ENCODE measurements at regions not wholly inside any gene's neighbourhood (a gene's known extent, or its start where the extent isn't known, plus 50 kb on each side); places are given as distances from the start of the nearest gene placed in this dataset.
"Not testable (repeated sequence)": the region's sequence is repeated elsewhere in the genome, so short reads cannot be mapped to it uniquely, and the experiment has no call there.

- H3K4me1 Mint-ChIP-seq (ENCODE audit: low read depth) = no peaks in the 10 kb centered on the region
- no peak for DNase-seq (ENCODE audit: low spot score)
- H3K4me3 Mint-ChIP-seq (ENCODE audit: low read depth) = no peak overlapping the region
- H3K36me3 Mint-ChIP-seq (ENCODE audit: low read depth) = no peaks in the 10 kb centered on the region
- peaks cover 22% of the 10 kb centered on the region for H3K9me3 Mint-ChIP-seq
- no peak overlapping the region for H3K27ac Mint-ChIP-seq
- intact Hi-C loops (cut with micrococcal nuclease) = no loop called here
- no peaks in the 10 kb centered on the region for H3K27me3 Mint-ChIP-seq (ENCODE audit: low read depth)
Measured at GRCh38 chr3:74862476-74862875, 248.0 kb upstream of the CNTN3 start.

DNA sequence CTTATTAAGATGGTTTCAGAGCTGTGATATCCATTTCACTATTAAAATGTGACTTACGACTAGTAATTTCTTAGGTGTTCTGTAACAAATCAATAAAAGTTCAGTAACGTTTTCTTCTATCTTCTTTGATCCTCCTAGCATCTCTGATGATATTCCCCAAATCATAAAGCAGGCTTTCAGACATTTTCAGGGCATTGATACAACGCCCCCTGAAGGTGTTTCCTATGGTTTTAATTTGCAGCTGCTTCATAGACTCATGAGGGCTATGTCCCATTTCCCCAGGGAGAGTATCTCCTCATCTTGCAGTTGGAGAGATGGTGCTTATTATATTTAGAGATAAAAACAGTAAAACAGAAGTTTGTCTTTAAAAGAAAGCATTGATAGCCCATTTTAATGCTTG is 246.8 kb upstream of the CNTN3 start:
- H3K9me3 Mint-ChIP-seq = peaks cover 31% of the 10 kb centered on the region
- H3K27ac Mint-ChIP-seq = no peak overlapping the region
- intact Hi-C loops (cut with micrococcal nuclease) = no loop called here
- H3K27me3 Mint-ChIP-seq (ENCODE audit: low read depth) = no peaks in the 10 kb centered on the region
- no peaks in the 10 kb centered on the region for H3K36me3 Mint-ChIP-seq (ENCODE audit: low read depth)
- H3K4me1 Mint-ChIP-seq (ENCODE audit: low read depth) = no peaks in the 10 kb centered on the region
- H3K4me3 Mint-ChIP-seq (ENCODE audit: low read depth) = no peak overlapping the region
- DNase-seq (ENCODE audit: low spot score) = no peak

- peaks cover 23% of the 10 kb centered on the region for H3K9me3 Mint-ChIP-seq
- H3K27me3 Mint-ChIP-seq (ENCODE audit: low read depth) = no peaks in the 10 kb centered on the region
- DNase-seq (ENCODE audit: low spot score) = no peak
- intact Hi-C loops (cut with micrococcal nuclease) = no loop called here
- H3K27ac Mint-ChIP-seq = no peak overlapping the region
- no peaks in the 10 kb centered on the region for H3K4me1 Mint-ChIP-seq (ENCODE audit: low read depth)
- H3K36me3 Mint-ChIP-seq (ENCODE audit: low read depth) = no peaks in the 10 kb centered on the region
- H3K4me3 Mint-ChIP-seq (ENCODE audit: low read depth) = no peak overlapping the region
Measured at GRCh38 chr3:74858086-74858485, 243.6 kb upstream of the CNTN3 start.

- Mint-ChIP-seq H3K4me3 (ENCODE audit: low read depth) (no peak overlapping the region), H3K9me3 (peaks cover 28% of the 10 kb centered on the region), H3K27ac (no peak overlapping the region), H3K4me1 (ENCODE audit: low read depth) (no peaks in the 10 kb centered on the region), H3K27me3 (ENCODE audit: low read depth) (no peaks in the 10 kb centered on the region), H3K36me3 (ENCODE audit: low read depth) (no peaks in the 10 kb centered on the region)
- DNase-seq (ENCODE audit: low spot score) = no peak
- intact Hi-C loops (cut with micrococcal nuclease) = no loop called here
Measured at GRCh38 chr3:74850381-74850780, 235.9 kb upstream of the CNTN3 start.

GRCh38 chr3:74847093-74847492 is 232.6 kb upstream of the CNTN3 start:
- H3K36me3 Mint-ChIP-seq (ENCODE audit: low read depth) = no peaks in the 10 kb centered on the region
- no peaks in the 10 kb centered on the region for H3K4me1 Mint-ChIP-seq (ENCODE audit: low read depth)
- H3K4me3 Mint-ChIP-seq (ENCODE audit: low read depth) = no peak overlapping the region
- DNase-seq (ENCODE audit: low spot score) = no peak
- no peak overlapping the region for H3K27ac Mint-ChIP-seq
- intact Hi-C loops (cut with micrococcal nuclease) = no loop called here
- H3K9me3 Mint-ChIP-seq = peaks cover 32% of the 10 kb centered on the region
- H3K27me3 Mint-ChIP-seq (ENCODE audit: low read depth) = no peaks in the 10 kb centered on the region

DNA sequence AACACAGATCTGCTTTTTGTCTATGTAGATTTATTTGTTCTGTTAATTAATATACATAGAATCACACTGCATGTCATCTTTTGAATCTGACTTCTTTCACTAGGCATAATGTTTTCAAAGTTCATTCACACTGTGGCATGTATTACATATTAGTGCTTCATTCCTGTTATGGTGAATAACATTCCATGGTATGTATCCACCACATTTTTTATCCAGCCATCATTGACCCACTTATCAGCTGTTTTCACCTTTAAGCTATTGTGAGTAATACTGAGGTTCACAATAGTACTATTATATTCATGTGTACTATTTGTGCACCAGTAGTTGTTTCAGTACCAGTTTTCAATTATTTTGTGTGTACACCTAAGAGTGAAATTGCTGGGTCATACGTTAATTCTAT is 230.6 kb upstream of the CNTN3 start:
- H3K27me3 Mint-ChIP-seq (ENCODE audit: low read depth) = no peaks in the 10 kb centered on the region
- peaks cover 38% of the 10 kb centered on the region for H3K9me3 Mint-ChIP-seq
- H3K27ac Mint-ChIP-seq = no peak overlapping the region
- no peaks in the 10 kb centered on the region for H3K4me1 Mint-ChIP-seq (ENCODE audit: low read depth)
- intact Hi-C loops (cut with micrococcal nuclease) = no loop called here
- no peak overlapping the region for H3K4me3 Mint-ChIP-seq (ENCODE audit: low read depth)
- H3K36me3 Mint-ChIP-seq (ENCODE audit: low read depth) = no peaks in the 10 kb centered on the region
- DNase-seq (ENCODE audit: low spot score) = no peak

- Mint-ChIP-seq H3K9me3 (peaks cover 36% of the 10 kb centered on the region), H3K27ac (no peak overlapping the region), H3K36me3 (ENCODE audit: low read depth) (no peaks in the 10 kb centered on the region), H3K4me1 (ENCODE audit: low read depth) (no peaks in the 10 kb centered on the region), H3K27me3 (ENCODE audit: low read depth) (no peaks in the 10 kb centered on the region), H3K4me3 (ENCODE audit: low read depth) (no peak overlapping the region)
- intact Hi-C loops (cut with micrococcal nuclease) = no loop called here
- no peak for DNase-seq (ENCODE audit: low spot score)
Measured at GRCh38 chr3:74844428-74844827, 230.0 kb upstream of the CNTN3 start.

DNA sequence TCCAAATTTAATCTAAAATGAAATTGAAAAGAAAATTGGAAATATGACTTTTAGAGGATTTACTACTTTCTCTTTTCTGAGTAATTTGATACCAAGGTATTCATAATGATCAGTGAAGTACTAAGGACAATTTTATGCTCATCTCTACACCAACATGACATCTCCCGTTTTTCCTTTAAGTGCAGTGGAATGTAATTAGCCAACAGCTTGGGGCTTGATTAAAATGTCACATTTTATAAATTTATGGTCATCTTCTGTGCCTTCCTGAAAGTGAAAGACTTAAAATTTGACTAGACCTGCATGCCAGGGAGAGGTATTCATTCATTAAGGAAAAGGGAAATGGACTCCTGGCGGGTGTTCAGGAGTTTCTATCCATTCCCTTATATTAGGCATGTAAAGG is 228.2 kb upstream of the CNTN3 start:
- intact Hi-C loops (cut with micrococcal nuclease) = no loop called here
- no peak overlapping the region for H3K4me3 Mint-ChIP-seq (ENCODE audit: low read depth)
- no peaks in the 10 kb centered on the region for H3K4me1 Mint-ChIP-seq (ENCODE audit: low read depth)
- no peaks in the 10 kb centered on the region for H3K27me3 Mint-ChIP-seq (ENCODE audit: low read depth)
- no peaks in the 10 kb centered on the region for H3K36me3 Mint-ChIP-seq (ENCODE audit: low read depth)
- DNase-seq (ENCODE audit: low spot score) = no peak
- H3K9me3 Mint-ChIP-seq = peaks cover 29% of the 10 kb centered on the region
- H3K27ac Mint-ChIP-seq = no peak overlapping the region

DNA sequence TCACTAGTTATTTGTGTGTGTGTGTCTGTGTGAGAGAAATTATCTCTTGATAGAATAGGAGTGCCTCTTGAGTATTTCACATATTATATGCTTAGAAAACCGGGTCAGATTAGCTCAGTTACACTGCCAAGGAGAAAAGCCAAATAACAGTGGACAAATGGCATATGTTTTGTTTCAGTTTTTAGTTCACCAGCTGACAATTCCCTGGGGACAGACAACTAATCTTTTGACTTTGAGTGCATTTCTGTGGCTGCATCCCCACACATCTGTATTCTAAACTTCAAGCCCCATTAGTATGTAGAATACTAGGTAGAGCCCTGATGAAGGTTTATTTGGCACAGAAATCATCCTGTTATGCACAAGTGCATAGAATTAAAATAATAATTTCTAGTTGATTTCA is 227.7 kb upstream of the CNTN3 start:
- no peaks in the 10 kb centered on the region for H3K36me3 Mint-ChIP-seq (ENCODE audit: low read depth)

DNA sequence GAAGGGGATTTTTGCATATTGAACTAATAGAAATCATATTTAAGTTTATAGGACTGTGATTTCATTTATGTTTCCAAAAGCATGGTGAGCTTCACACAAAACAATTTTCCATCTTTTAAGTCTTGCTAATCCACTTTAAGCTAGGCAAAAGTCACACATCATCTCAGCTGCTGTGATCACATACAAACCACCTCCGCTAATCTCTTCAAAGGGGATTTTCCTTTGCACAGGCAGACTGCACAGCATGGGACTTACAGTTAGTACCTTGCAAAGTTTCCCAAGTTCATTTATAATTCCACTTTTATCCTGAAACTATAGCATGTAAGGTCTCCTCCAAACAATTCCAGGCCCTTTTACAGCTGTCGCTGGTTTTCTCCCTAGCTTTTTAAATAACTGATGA is 225.1 kb upstream of the CNTN3 start:
- Mint-ChIP-seq H3K36me3 (ENCODE audit: low read depth) (no peaks in the 10 kb centered on the region), H3K4me3 (ENCODE audit: low read depth) (no peak overlapping the region), H3K4me1 (ENCODE audit: low read depth) (no peaks in the 10 kb centered on the region), H3K9me3 (peaks cover 14% of the 10 kb centered on the region), H3K27me3 (ENCODE audit: low read depth) (no peaks in the 10 kb centered on the region), H3K27ac (no peak overlapping the region)
- DNase-seq (ENCODE audit: low spot score) = no peak
- intact Hi-C loops (cut with micrococcal nuclease) = no loop called here

More for the DNA sequence above, 227.7 kb upstream of the CNTN3 start:
- Mint-ChIP-seq H3K27me3 (ENCODE audit: low read depth) (no peaks in the 10 kb centered on the region), H3K4me1 (ENCODE audit: low read depth) (no peaks in the 10 kb centered on the region), H3K4me3 (ENCODE audit: low read depth) (no peak overlapping the region), H3K27ac (no peak overlapping the region), H3K9me3 (peaks cover 25% of the 10 kb centered on the region)
- intact Hi-C loops (cut with micrococcal nuclease) = no loop called here
- no peak for DNase-seq (ENCODE audit: low spot score)

DNA sequence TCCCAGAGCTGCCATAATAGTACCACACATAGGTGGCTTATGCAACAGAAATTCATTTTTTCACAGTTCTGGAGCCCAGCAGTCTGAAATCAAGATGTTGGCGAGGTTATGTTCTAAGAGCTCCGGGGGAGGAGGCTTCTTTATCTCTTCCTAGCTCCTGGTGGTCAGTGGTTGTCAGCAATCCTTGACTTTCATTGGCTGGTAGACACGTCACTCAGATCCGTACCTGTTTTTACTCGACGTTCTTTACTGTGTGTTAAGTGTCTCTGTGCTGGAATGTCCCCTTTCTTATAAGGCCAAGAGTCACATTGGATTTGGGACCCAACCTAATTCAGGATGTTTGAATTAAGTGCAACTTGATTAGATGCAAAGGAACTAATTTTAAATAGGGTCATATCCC is 218.5 kb upstream of the CNTN3 start:
- H3K27me3 Mint-ChIP-seq (ENCODE audit: low read depth) = no peaks in the 10 kb centered on the region
- no peak for DNase-seq (ENCODE audit: low spot score)
- intact Hi-C loops (cut with micrococcal nuclease) = no loop called here
- no peaks in the 10 kb centered on the region for H3K36me3 Mint-ChIP-seq (ENCODE audit: low read depth)
- H3K4me3 Mint-ChIP-seq (ENCODE audit: low read depth) = no peak overlapping the region
- no peaks in the 10 kb centered on the region for H3K4me1 Mint-ChIP-seq (ENCODE audit: low read depth)
- peaks cover 12% of the 10 kb centered on the region for H3K9me3 Mint-ChIP-seq
- no peak overlapping the region for H3K27ac Mint-ChIP-seq

GRCh38 chr3:74830845-74831244 is 216.4 kb upstream of the CNTN3 start:
- H3K27me3 Mint-ChIP-seq (ENCODE audit: low read depth); H3K27ac Mint-ChIP-seq; H3K36me3 Mint-ChIP-seq (ENCODE audit: low read depth); intact Hi-C loops (cut with micrococcal nuclease); H3K4me3 Mint-ChIP-seq (ENCODE audit: low read depth); DNase-seq (ENCODE audit: low spot score); H3K4me1 Mint-ChIP-seq (ENCODE audit: low read depth): not testable (repeated sequence)
- peaks cover 15% of the 10 kb centered on the region for H3K9me3 Mint-ChIP-seq

DNA sequence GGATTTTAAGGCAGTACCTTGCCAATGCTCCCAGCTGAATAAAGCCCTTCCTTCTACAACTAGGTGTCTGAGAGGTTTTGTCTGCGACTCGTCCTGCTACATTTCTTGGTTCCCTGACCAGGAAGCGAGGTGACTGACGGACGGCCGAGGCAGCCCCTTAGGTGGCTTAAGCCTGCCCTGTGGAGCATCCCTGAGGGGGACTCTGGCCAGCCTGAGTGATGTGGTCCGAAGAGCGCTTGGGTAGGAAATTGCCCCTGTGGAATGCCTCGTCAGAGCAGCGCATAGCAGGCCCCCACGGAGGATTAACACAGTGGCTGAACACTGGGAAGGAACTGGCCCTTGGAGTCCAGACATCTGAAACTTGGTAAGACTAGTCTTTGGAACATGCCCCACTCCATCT is 210.9 kb upstream of the CNTN3 start:
- DNase-seq (ENCODE audit: low spot score); H3K36me3 Mint-ChIP-seq (ENCODE audit: low read depth); H3K4me1 Mint-ChIP-seq (ENCODE audit: low read depth); intact Hi-C loops (cut with micrococcal nuclease); H3K27me3 Mint-ChIP-seq (ENCODE audit: low read depth); H3K27ac Mint-ChIP-seq; H3K4me3 Mint-ChIP-seq (ENCODE audit: low read depth): not testable (repeated sequence)
- peaks cover 30% of the 10 kb centered on the region for H3K9me3 Mint-ChIP-seq

DNA sequence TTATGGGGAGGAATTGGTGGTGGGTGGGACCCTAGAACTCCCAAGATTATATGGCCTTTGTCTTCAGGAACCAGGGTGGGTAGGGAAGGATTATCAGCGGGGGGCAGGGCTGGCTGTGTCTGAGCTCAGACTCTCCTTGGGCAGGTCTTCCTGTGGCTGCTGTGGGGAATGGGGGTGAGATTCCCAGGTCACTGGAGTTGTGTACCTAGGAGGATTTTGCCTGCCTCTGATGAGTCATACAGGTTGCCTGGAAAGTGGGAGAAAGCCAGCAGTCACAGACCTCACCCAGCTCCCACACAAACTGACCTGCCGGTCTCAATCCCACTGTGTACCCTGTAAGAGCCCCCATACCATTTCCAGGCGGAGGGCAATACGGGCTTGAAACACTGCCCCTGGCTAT is 209.9 kb upstream of the CNTN3 start:
- H3K27me3 Mint-ChIP-seq (ENCODE audit: low read depth) = no peaks in the 10 kb centered on the region
- no peak overlapping the region for H3K4me3 Mint-ChIP-seq (ENCODE audit: low read depth)
- DNase-seq (ENCODE audit: low spot score) = no peak
- no peaks in the 10 kb centered on the region for H3K4me1 Mint-ChIP-seq (ENCODE audit: low read depth)
- intact Hi-C loops (cut with micrococcal nuclease) = no loop called here
- peaks cover 36% of the 10 kb centered on the region for H3K9me3 Mint-ChIP-seq
- no peaks in the 10 kb centered on the region for H3K36me3 Mint-ChIP-seq (ENCODE audit: low read depth)
- no peak overlapping the region for H3K27ac Mint-ChIP-seq
